ENCODE measurements at regions not wholly inside any gene's neighbourhood (a gene's known extent, or its start where the extent isn't known, plus 50 kb on each side); places are given as distances from the start of the nearest gene placed in this dataset.
"Not testable (repeated sequence)": the region's sequence is repeated elsewhere in the genome, so short reads cannot be mapped to it uniquely, and the experiment has no call there.

- CTCF ChIA-PET: interaction anchor here (0.7 to 7.1 kb wide), 36 partner anchors 8 to 358 kb away, joined by 3 to 163 read pairs (median 4); partner anchors contain the start of gene EFEMP1
- no peak overlapping the region for H3K4me3 ChIP-seq (ENCODE audit: low read depth, low read length)
- POLR2A ChIA-PET: interaction anchor here (0.7 kb wide), 1 partner anchor 189 kb away, joined by 5 read pairs; no protein-coding TSS in a partner anchor
- DNase-seq (ENCODE audit: low read depth, low spot score): no peak
- TF ChIP-seq, protein P1, sequence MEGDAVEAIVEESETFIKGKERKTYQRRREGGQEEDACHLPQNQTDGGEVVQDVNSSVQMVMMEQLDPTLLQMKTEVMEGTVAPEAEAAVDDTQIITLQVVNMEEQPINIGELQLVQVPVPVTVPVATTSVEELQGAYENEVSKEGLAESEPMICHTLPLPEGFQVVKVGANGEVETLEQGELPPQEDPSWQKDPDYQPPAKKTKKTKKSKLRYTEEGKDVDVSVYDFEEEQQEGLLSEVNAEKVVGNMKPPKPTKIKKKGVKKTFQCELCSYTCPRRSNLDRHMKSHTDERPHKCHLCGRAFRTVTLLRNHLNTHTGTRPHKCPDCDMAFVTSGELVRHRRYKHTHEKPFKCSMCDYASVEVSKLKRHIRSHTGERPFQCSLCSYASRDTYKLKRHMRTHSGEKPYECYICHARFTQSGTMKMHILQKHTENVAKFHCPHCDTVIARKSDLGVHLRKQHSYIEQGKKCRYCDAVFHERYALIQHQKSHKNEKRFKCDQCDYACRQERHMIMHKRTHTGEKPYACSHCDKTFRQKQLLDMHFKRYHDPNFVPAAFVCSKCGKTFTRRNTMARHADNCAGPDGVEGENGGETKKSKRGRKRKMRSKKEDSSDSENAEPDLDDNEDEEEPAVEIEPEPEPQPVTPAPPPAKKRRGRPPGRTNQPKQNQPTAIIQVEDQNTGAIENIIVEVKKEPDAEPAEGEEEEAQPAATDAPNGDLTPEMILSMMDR (IDR thresholded peaks at IDR 0.05; ENCODE audit: insufficient read depth, low read length, missing control alignments): no peak
These were observed 78.7 kb upstream of the PNPT1 start for GRCh38 chr2:55772109-55772980.

- CTCF ChIA-PET: interaction anchor here (0.7 to 7.1 kb wide), 38 partner anchors 9 to 703 kb away, joined by 3 to 163 read pairs (median 4); partner anchors contain the start of gene EFEMP1
These were observed 78.0 kb upstream of the PNPT1 start for GRCh38 chr2:55771612-55772011.

DNA sequence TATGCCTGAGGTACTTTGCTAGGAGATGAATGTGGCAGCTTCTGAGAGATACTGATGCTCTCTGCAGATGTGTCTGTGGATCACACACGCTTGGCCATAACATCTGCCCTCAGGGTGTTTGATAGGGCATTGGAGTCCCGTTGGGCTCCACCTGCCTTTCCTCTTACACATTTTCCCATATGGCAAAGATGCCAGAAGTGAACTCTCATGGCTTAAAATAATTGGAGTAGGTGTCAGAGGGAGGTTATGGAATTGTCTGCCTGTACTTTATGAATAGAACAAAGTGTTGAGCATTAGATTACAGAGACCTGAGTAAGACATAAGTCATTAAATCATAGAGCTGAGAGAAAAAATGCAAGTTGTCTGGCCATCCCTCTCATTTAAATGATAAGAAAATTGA, 75.3 kb upstream of the PNPT1 start:
- TF ChIP-seq, protein P1 (IDR thresholded peaks at IDR 0.05; ENCODE audit: insufficient read depth, low read length, missing control alignments): no peak
- CTCF ChIA-PET: interaction anchor here (1.1 to 7.1 kb wide), 5 partner anchors 8 to 243 kb away, joined by 3 to 163 read pairs (median 22); no protein-coding TSS in a partner anchor
- H3K4me3 ChIP-seq (ENCODE audit: low read depth, low read length): no peak overlapping the region
- POLR2A ChIA-PET: no interaction called here
- DNase-seq (ENCODE audit: low read depth, low spot score): no peak

More at GRCh38 chr2:55771612-55772011, 78.0 kb upstream of the PNPT1 start:
- TF ChIP-seq, protein P1 (IDR thresholded peaks at IDR 0.05; ENCODE audit: insufficient read depth, low read length, missing control alignments): peak; percentile 12
- POLR2A ChIA-PET: interaction anchor here (0.7 kb wide), 1 partner anchor 190 kb away, joined by 5 read pairs; no protein-coding TSS in a partner anchor
- H3K4me3 ChIP-seq (ENCODE audit: low read depth, low read length): no peak overlapping the region
- no peak for DNase-seq (ENCODE audit: low read depth, low spot score)

- no peak for DNase-seq (ENCODE audit: low read depth, low spot score)
- POLR2A ChIA-PET: no interaction called here
- CTCF ChIA-PET: interaction anchor here (1.0 to 7.1 kb wide), 7 partner anchors 11 to 364 kb away, joined by 3 to 163 read pairs (median 4); partner anchors contain the start of gene EFEMP1
- H3K4me3 ChIP-seq (ENCODE audit: low read depth, low read length): no peak overlapping the region
- TF ChIP-seq, protein P1 (IDR thresholded peaks at IDR 0.05; ENCODE audit: insufficient read depth, low read length, missing control alignments): no peak
These were observed 73.3 kb upstream of the PNPT1 start for GRCh38 chr2:55766947-55767346.

DNA sequence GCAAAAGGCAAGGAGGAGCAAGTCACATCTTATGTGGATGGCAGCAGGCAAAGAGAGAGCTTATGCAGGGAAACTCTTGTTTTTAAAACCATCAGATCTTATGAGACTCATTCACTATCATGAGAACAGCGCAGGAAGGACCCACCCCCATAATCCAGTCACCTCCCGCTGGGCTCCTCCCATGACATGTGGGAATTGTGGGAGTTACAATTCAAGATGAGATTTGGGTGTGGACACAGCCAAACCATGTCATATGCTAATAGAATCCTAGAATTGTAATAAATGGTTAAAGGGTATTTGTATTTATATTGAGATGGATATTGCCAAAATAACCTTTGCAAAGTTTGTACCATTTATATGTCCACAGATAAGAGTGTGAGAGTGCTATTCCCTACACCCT, 72.1 kb upstream of the PNPT1 start:
- CTCF ChIA-PET; H3K4me3 ChIP-seq (ENCODE audit: low read depth, low read length); DNase-seq (ENCODE audit: low read depth, low spot score); POLR2A ChIA-PET: not testable (repeated sequence)

DNA sequence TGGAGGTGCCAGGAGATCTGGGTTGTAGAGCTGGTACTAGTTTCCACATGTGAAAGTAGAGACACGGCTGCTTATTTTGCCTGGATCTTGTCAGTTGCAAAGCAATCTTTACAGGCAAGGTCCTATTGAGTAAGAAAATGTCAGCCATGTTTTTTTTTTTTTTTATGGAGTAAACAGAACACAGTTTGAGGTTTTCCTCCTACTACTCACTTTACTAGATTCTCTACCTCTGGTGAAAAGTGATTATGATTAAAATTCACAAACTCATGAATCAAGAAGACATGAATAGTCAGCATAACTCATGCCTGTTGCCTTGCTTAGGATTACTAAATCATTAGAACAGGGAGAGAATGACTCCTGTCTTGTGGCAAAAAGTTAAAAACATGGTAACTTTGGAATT, 70.1 kb upstream of the PNPT1 start:
- TF ChIP-seq, protein P1 (IDR thresholded peaks at IDR 0.05; ENCODE audit: insufficient read depth, low read length, missing control alignments): no peak
- DNase-seq (ENCODE audit: low read depth, low spot score): no peak
- no peak overlapping the region for H3K4me3 ChIP-seq (ENCODE audit: low read depth, low read length)
- POLR2A ChIA-PET: no interaction called here
- CTCF ChIA-PET: interaction anchor here (1.4 kb wide), 1 partner anchor 8 kb away, joined by 6 read pairs; no protein-coding TSS in a partner anchor

Data from AG04449 (cell line).